PFSK-1 (cell line): ENCODE measurements at regions not wholly inside any gene's neighbourhood (a gene's known extent, or its start where the extent isn't known, plus 50 kb on each side); places are given as distances from the start of the nearest gene placed in this dataset.

Experiments
- FOXP2 ChIP-seq: optimal IDR thresholded peaks from 2 replicates; pipeline ENCODE3; 2011; ENCODE audit warnings: borderline replicate concordance, control low read depth, inconsistent platforms; ENCODE audit not compliant: insufficient read depth; ENCODE audit errors: extremely low read length, extremely low read depth
- POLR2AphosphoS5 ChIP-seq: IDR thresholded peaks from 2 replicates; pipeline ENCODE4 v1.6.1; 2012; ENCODE audit warnings: low read depth, mild to moderate bottlenecking, control low read depth, low read length, moderate library complexity
- SIN3A ChIP-seq: IDR thresholded peaks from 2 replicates; pipeline ENCODE4 v1.6.1; 2012; ENCODE audit warnings: mild to moderate bottlenecking, low read length, moderate library complexity, borderline replicate concordance; ENCODE audit not compliant: insufficient read depth
- TAF1 ChIP-seq: IDR thresholded peaks from 2 replicates; pipeline ENCODE4 v1.6.1; 2012; ENCODE audit warnings: low read length, control low read depth, borderline replicate concordance; ENCODE audit not compliant: insufficient read depth
- TF ChIP-seq, protein P1 (sequence below), 2 experiments: IDR thresholded peaks; 2 replicates each; pipeline versions ENCODE4 v1.6.1 to v1.8.0; 2011 to 2012; ENCODE audit warnings: low read depth in 2 of 2, low read length in 2 of 2, control low read depth in 1 of 2, inconsistent platforms in 1 of 2, mild to moderate bottlenecking in 1 of 2, moderate library complexity in 1 of 2; ENCODE audit not compliant: insufficient read depth in 1 of 2

DNA sequence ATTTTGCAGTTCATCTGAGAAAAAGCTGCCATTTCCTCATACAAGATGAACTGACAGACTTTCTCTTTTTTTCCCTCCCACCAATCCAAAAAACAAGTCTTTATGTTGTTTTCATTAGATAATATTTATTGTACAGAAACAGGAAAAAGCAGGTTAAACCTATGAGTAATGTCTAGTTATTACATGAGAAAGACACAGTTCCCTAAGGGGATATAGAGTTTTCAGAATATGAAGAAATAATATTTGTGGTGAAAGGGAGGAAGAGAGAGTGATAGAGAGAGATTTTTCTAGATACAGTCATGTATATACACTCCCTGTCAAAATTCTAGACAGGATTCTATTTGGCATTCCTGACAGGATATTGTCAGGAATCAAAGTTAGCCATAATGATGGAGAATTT lies 392.4 kb downstream of the BMP2 start:
- TF ChIP-seq FOXP2: no peak
- TF ChIP-seq TAF1: 0 out of 2 replicates have a peak, but pooled peaks have one; percentile 23

DNA sequence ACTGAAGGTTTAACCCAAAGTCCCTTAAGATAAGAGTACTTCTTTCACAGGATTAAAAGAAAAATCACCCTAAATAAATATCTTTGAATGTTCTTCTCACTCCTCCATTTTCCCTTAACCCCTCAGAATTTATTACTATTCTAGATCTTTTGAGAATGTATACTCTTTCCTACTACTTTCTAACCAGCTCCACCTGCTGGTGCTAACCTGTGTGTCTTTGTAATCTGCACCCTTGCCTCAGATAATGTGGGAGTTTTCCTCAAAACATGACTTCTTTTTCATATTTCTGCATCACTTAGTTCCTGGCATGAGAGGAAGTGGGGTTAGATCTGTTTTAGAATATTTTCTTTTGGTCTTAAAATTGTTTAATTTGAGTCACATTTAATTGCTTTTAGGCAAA lies 394.2 kb downstream of the BMP2 start:
- TF ChIP-seq POLR2AphosphoS5 (no peak), SIN3A (no peak), TAF1 (no peak), FOXP2 (no peak)
- TF ChIP-seq, protein P1, sequence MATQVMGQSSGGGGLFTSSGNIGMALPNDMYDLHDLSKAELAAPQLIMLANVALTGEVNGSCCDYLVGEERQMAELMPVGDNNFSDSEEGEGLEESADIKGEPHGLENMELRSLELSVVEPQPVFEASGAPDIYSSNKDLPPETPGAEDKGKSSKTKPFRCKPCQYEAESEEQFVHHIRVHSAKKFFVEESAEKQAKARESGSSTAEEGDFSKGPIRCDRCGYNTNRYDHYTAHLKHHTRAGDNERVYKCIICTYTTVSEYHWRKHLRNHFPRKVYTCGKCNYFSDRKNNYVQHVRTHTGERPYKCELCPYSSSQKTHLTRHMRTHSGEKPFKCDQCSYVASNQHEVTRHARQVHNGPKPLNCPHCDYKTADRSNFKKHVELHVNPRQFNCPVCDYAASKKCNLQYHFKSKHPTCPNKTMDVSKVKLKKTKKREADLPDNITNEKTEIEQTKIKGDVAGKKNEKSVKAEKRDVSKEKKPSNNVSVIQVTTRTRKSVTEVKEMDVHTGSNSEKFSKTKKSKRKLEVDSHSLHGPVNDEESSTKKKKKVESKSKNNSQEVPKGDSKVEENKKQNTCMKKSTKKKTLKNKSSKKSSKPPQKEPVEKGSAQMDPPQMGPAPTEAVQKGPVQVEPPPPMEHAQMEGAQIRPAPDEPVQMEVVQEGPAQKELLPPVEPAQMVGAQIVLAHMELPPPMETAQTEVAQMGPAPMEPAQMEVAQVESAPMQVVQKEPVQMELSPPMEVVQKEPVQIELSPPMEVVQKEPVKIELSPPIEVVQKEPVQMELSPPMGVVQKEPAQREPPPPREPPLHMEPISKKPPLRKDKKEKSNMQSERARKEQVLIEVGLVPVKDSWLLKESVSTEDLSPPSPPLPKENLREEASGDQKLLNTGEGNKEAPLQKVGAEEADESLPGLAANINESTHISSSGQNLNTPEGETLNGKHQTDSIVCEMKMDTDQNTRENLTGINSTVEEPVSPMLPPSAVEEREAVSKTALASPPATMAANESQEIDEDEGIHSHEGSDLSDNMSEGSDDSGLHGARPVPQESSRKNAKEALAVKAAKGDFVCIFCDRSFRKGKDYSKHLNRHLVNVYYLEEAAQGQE (IDR thresholded peaks at IDR 0.05; ENCODE audit: insufficient read depth in 1 of 2, low read depth in 2 of 2, low read length in 2 of 2): no peak

DNA sequence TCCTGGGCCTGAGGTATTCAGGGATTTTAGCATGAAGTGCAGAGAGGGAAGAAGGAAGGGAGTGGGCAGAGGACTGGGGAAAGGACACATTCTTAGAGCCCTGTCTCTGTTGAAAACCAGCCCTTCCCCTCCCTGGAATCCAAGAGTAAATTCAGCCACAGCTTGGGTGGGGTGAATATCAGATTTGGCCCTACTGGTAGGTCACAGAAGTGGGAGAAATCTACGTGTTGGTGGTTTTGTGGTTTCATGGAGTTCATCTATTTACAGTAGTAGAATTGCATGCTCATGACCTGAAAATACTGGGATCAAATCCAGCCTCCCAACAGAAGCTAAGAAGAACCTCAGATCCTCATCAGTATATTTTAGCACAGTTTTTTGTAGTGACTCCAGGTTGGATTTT lies 404.4 kb downstream of the BMP2 start:
- TF ChIP-seq SIN3A (no peak), POLR2AphosphoS5 (no peak), FOXP2 (no peak), TAF1 (no peak)
- TF ChIP-seq, protein P1 (IDR thresholded peaks at IDR 0.05; ENCODE audit: insufficient read depth in 1 of 2, low read depth in 2 of 2, low read length in 2 of 2): no peak

DNA sequence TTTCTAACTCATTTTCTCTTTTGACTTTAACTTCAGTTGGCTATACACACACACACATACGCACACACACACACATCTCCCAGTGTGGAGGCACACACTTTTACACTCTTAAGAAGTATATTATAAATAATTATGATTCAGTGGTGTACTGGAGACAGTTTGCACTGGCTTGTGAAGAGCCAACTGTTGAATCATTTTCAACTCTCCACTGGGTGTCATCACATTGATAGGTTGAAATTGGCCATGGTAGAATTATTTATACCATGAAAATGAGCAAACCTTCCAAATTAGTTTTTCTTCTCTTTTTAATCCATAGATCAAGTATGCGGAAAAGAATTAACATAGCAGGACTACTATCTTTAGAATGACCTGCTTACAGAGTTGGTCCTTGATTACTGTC lies 407.1 kb downstream of the BMP2 start:
- TF ChIP-seq, protein P1 (IDR thresholded peaks at IDR 0.05; ENCODE audit: insufficient read depth in 1 of 2, low read depth in 2 of 2, low read length in 2 of 2): no peak
- no peak for TF ChIP-seq FOXP2
- no peak for TF ChIP-seq SIN3A
- TF ChIP-seq TAF1: no peak
- TF ChIP-seq POLR2AphosphoS5: no peak

DNA sequence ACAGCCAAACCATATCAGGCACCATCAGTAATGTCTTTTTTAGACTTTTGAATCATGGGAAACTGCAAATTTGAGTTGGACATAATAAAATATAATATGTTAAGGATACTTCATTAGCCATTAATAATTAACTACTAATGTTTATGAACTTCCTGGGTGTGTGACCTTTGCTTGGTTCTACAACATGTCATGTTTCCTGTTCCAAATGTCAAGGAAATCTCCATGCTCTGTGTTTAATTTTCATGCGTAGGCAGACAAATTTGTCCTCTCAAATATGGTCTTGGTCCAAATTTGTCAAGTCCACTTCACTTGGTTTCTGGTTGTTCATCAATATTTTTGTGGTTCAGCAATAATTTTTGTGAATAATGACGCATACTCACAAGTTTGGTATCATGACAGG lies 410.5 kb downstream of the BMP2 start:
- no peak for TF ChIP-seq TAF1
- TF ChIP-seq, protein P1 (IDR thresholded peaks at IDR 0.05; ENCODE audit: insufficient read depth in 1 of 2, low read depth in 2 of 2, low read length in 2 of 2): no peak
- TF ChIP-seq POLR2AphosphoS5: no peak
- no peak for TF ChIP-seq SIN3A
- TF ChIP-seq FOXP2: no peak
